HEK293 (cell line): ENCODE measurements at regions not wholly inside any gene's neighbourhood (a gene's known extent, or its start where the extent isn't known, plus 50 kb on each side); places are given as distances from the start of the nearest gene placed in this dataset.

Experiments used
- CTCF ChIA-PET: fragments of 350-600 bp; formaldehyde crosslinking; extraction: SDS; loops from one replicate; lab custom pipeline; 2021; ENCODE audit warnings: antibody characterized with exemption; lab: Yijun Ruan, JAX
- POLR2A ChIA-PET: fragments of 300-600 bp; formaldehyde crosslinking; extraction: SDS; loops from one replicate; lab custom pipeline; 2020; ENCODE audit warnings: antibody characterized with exemption, inconsistent platforms; lab: Yijun Ruan, JAX
- H3K27ac ChIP-seq: fragments of 200-500 bp; sonication (Bioruptor generic); 2 replicates; pipeline ENCODE4 v1.5.1; 2014; ENCODE audit warnings: low read depth, low read length, control low read depth, inconsistent platforms; ENCODE audit errors: extremely low read depth
- H3K36me3 ChIP-seq, 2 experiments: fragments of 200-500 bp in 1 of 2; sonication (Bioruptor generic) in 1 of 2; 1 replicate in 1 of 2; 2 replicates in 1 of 2; pipeline ENCODE4 v1.5.1; 2014 to 2017; ENCODE audit warnings: inconsistent platforms in 2 of 2, low read length in 2 of 2; ENCODE audit not compliant: control insufficient read depth in 2 of 2, insufficient read depth in 1 of 2
- H3K4me1 ChIP-seq: fragments of 200-500 bp; sonication (Bioruptor generic); 2 replicates; pipeline ENCODE4 v1.5.1; 2014; ENCODE audit warnings: mild to moderate bottlenecking, low read length, inconsistent platforms; ENCODE audit not compliant: control insufficient read depth, insufficient read depth
- H3K4me3 ChIP-seq: 2 replicates; pipeline ENCODE4 v1.5.1; 2011; ENCODE audit warnings: low read depth, mild to moderate bottlenecking, control low read depth, low read length, moderate library complexity
- H3K9me3 ChIP-seq: fragments of 200-500 bp; sonication (Bioruptor generic); 2 replicates; pipeline ENCODE4 v1.5.1; 2014; ENCODE audit warnings: low read depth, low read length, inconsistent platforms; ENCODE audit not compliant: control insufficient read depth, insufficient read depth
- CTCF ChIP-seq: fragments of 450-650 bp; formaldehyde crosslinking; IDR thresholded peaks from 2 replicates; pipeline ENCODE4 v1.5.1; 2016; ENCODE audit warnings: missing biosample characterization, missing genetic modification characterization
- OSR2 ChIP-seq: fragments of 450-650 bp; formaldehyde crosslinking; IDR thresholded peaks from 2 replicates; pipeline ENCODE4 v1.5.1; 2016; ENCODE audit warnings: missing biosample characterization, missing genetic modification characterization
- TSHZ1 ChIP-seq: fragments of 450-650 bp; formaldehyde crosslinking; IDR thresholded peaks from 2 replicates; pipeline ENCODE4 v1.5.1; 2016; ENCODE audit warnings: missing biosample characterization, missing genetic modification characterization, borderline replicate concordance
- ZBTB21 ChIP-seq: fragments of 450-650 bp; formaldehyde crosslinking; IDR thresholded peaks from 2 replicates; pipeline ENCODE4 v1.5.1; 2017; ENCODE audit warnings: missing biosample characterization, missing genetic modification characterization
- ZNF169 ChIP-seq: fragments of 450-650 bp; formaldehyde crosslinking; IDR thresholded peaks from 2 replicates; pipeline ENCODE4 v1.5.1; 2016; ENCODE audit warnings: missing biosample characterization, missing genetic modification characterization
- ZNF175 ChIP-seq: fragments of 450-650 bp; formaldehyde crosslinking; IDR thresholded peaks from 2 replicates; pipeline ENCODE4 v1.5.1; 2016; ENCODE audit warnings: missing biosample characterization, missing genetic modification characterization
- ZNF214 ChIP-seq: fragments of 450-650 bp; formaldehyde crosslinking; IDR thresholded peaks from 2 replicates; pipeline ENCODE4 v1.5.1; 2017; ENCODE audit warnings: missing biosample characterization, mild to moderate bottlenecking, missing genetic modification characterization, borderline replicate concordance
- ZNF23 ChIP-seq: fragments of 450-650 bp; formaldehyde crosslinking; IDR thresholded peaks from 2 replicates; pipeline ENCODE4 v1.5.1; 2016; ENCODE audit warnings: missing biosample characterization, missing genetic modification characterization, borderline replicate concordance
- ZNF248 ChIP-seq: fragments of 450-650 bp; formaldehyde crosslinking; IDR thresholded peaks from 2 replicates; pipeline ENCODE4 v1.5.1; 2017; ENCODE audit warnings: missing biosample characterization, missing genetic modification characterization
- ZNF302 ChIP-seq: fragments of 450-650 bp; formaldehyde crosslinking; IDR thresholded peaks from 2 replicates; pipeline ENCODE4 v1.5.1; 2016; ENCODE audit warnings: missing biosample characterization, missing genetic modification characterization, low read depth
- ZNF350 ChIP-seq: fragments of 450-650 bp; formaldehyde crosslinking; IDR thresholded peaks from 2 replicates; pipeline ENCODE4 v1.5.0; 2017; ENCODE audit warnings: missing biosample characterization, mild to moderate bottlenecking, missing genetic modification characterization
- ZNF362 ChIP-seq: fragments of 450-650 bp; formaldehyde crosslinking; IDR thresholded peaks from 2 replicates; pipeline ENCODE4 v1.5.1; 2016; ENCODE audit warnings: missing biosample characterization, missing genetic modification characterization
- ZNF394 ChIP-seq: fragments of 450-650 bp; formaldehyde crosslinking; IDR thresholded peaks from 2 replicates; pipeline ENCODE4 v1.5.1; 2016; ENCODE audit warnings: missing biosample characterization, missing genetic modification characterization, mild to moderate bottlenecking, moderate library complexity, borderline replicate concordance
- ZNF404 ChIP-seq: fragments of 450-650 bp; formaldehyde crosslinking; IDR thresholded peaks from 2 replicates; pipeline ENCODE4 v1.5.1; 2017; ENCODE audit warnings: missing biosample characterization, missing genetic modification characterization
- ZNF433 ChIP-seq: fragments of 450-650 bp; formaldehyde crosslinking; IDR thresholded peaks from 2 replicates; pipeline ENCODE4 v1.5.1; 2016; ENCODE audit warnings: missing biosample characterization, missing genetic modification characterization, low read depth
- ZNF488 ChIP-seq: fragments of 450-650 bp; formaldehyde crosslinking; IDR thresholded peaks from 2 replicates; pipeline ENCODE4 v1.5.1; 2016; ENCODE audit warnings: missing biosample characterization, missing genetic modification characterization
- ZNF501 ChIP-seq: fragments of 450-650 bp; formaldehyde crosslinking; IDR thresholded peaks from 2 replicates; pipeline ENCODE4 v1.5.1; 2016; ENCODE audit warnings: missing biosample characterization, missing genetic modification characterization
- ZNF548 ChIP-seq: fragments of 450-650 bp; formaldehyde crosslinking; IDR thresholded peaks from 2 replicates; pipeline ENCODE4 v1.5.1; 2016; ENCODE audit warnings: missing biosample characterization, missing genetic modification characterization
- ZNF555 ChIP-seq: fragments of 450-650 bp; formaldehyde crosslinking; conservative IDR thresholded peaks from 2 replicates; pipeline ENCODE4 v1.5.1; 2017; ENCODE audit warnings: missing biosample characterization, mild to moderate bottlenecking, missing genetic modification characterization, inconsistent platforms
- ZNF560 ChIP-seq: fragments of 450-650 bp; formaldehyde crosslinking; IDR thresholded peaks from 2 replicates; pipeline ENCODE4 v1.5.1; 2017; ENCODE audit warnings: missing biosample characterization, missing genetic modification characterization, borderline replicate concordance
- ZNF580 ChIP-seq: fragments of 450-650 bp; formaldehyde crosslinking; IDR thresholded peaks from 2 replicates; pipeline ENCODE4 v1.5.1; 2016; ENCODE audit warnings: missing biosample characterization, missing genetic modification characterization
- ZNF585B ChIP-seq: fragments of 450-650 bp; formaldehyde crosslinking; IDR thresholded peaks from 2 replicates; pipeline ENCODE4 v1.5.1; 2016; ENCODE audit warnings: missing biosample characterization, missing genetic modification characterization
- ZNF664 ChIP-seq: fragments of 450-650 bp; formaldehyde crosslinking; IDR thresholded peaks from 2 replicates; pipeline ENCODE4 v1.5.1; 2016; ENCODE audit warnings: missing biosample characterization, missing genetic modification characterization
- ZNF704 ChIP-seq: fragments of 450-650 bp; formaldehyde crosslinking; IDR thresholded peaks from 2 replicates; pipeline ENCODE4 v1.5.1; 2016; ENCODE audit warnings: missing biosample characterization, missing genetic modification characterization
- ZNF830 ChIP-seq: fragments of 450-650 bp; IDR thresholded peaks from 2 replicates; pipeline ENCODE4 v1.5.0; 2018; ENCODE audit warnings: missing biosample characterization, missing genetic modification characterization, low read depth, mild to moderate bottlenecking, moderate library complexity
- ZSCAN16 ChIP-seq: fragments of 450-650 bp; formaldehyde crosslinking; IDR thresholded peaks from 2 replicates; pipeline ENCODE4 v1.5.1; 2016; ENCODE audit warnings: missing biosample characterization, missing genetic modification characterization

- no peak for TF ChIP-seq TSHZ1 (tag by site-specific recombination)
- TF ChIP-seq ZNF560 (tag by site-specific recombination): no peak
- 0 out of 2 replicates have a peak, but pooled peaks have one; percentile 14 for TF ChIP-seq ZNF362
These were observed 167.0 kb upstream of the SASH1 start (continued) for GRCh38 chr6:148175550-148176188.

GRCh38 chr6:148177589-148178233 lies 164.9 kb upstream of the SASH1 start:
- Histone ChIP-seq H3K27ac (no peak overlapping the region), H3K36me3 (no peaks in the 10 kb centered on the region), H3K4me1 (no peaks in the 10 kb centered on the region), H3K4me3 (no peak overlapping the region), H3K9me3 (no peaks in the 10 kb centered on the region)
- ChIA-PET POLR2A (no interaction called here), CTCF (interaction anchor here (0.6 to 3.7 kb wide), 70 partner anchors 8 to 1387 kb away, joined by 3 to 59 read pairs (median 4); partner anchors contain the start of genes SAMD5 and SASH1)
- TF ChIP-seq ZNF350 (tag by site-specific recombination) (no peak), ZNF394 (tag by site-specific recombination) (no peak), ZNF302 (tag by site-specific recombination) (no peak), ZNF501 (tag by site-specific recombination) (no peak), ZNF830 (tag by site-specific recombination) (no peak), ZSCAN16 (tag by site-specific recombination) (no peak), CTCF (peak; percentile 31; the same call in 1 of the 2 replicates), ZNF404 (tag by site-specific recombination) (no peak), ZBTB21 (tag by site-specific recombination) (no peak), ZNF214 (tag by site-specific recombination) (no peak), ZNF175 (tag by site-specific recombination) (no peak), ZNF548 (tag by site-specific recombination) (no peak), ZNF704 (no peak), ZNF23 (no peak), ZNF555 (no peak), ZNF488 (tag by site-specific recombination) (no peak), ZNF664 (no peak), ZNF169 (tag by site-specific recombination) (no peak), ZNF580 (tag by site-specific recombination) (0 out of 2 replicates have a peak, but pooled peaks have one; percentile 31), ZNF248 (tag by site-specific recombination) (no peak), ZNF433 (tag by site-specific recombination) (no peak), ZNF585B (tag by site-specific recombination) (no peak), OSR2 (no peak)
